Activated naive CD4-positive, alpha-beta T cell treated with anti-CD3 and anti-CD28 coated beads, Interleukin-2, amount 10 ng/mL, durations not matched to agents 7 days and 5 days (primary cell): ENCODE measurements at regions not wholly inside any gene's neighbourhood (a gene's known extent, or its start where the extent isn't known, plus 50 kb on each side); places are given as distances from the start of the nearest gene placed in this dataset.
"Not testable (repeated sequence)": the region's sequence is repeated elsewhere in the genome, so short reads cannot be mapped to it uniquely, and the experiment has no call there.

ENCODE experiments used
- CTCF ChIA-PET: fragments of 350-600 bp; sonication (Branson Sonifier 250); formaldehyde crosslinking; loops from one replicate; lab custom pipeline; 2021; ENCODE audit warnings: antibody characterized with exemption; lab: Charles Lee
- DNase-seq: peaks from one replicate; pipeline ENCODE4 v3.0.0-alpha.2; 2020
- H3K27ac Mint-ChIP-seq: one replicate; pipeline ENCODE4 v1.8.0; 2021; ENCODE audit warnings: mild to moderate bottlenecking, moderate library complexity, mixed read lengths
- H3K27me3 Mint-ChIP-seq: one replicate; pipeline ENCODE4 v1.8.0; 2021; ENCODE audit warnings: mild to moderate bottlenecking, mixed read lengths
- H3K36me3 Mint-ChIP-seq: one replicate; pipeline ENCODE4 v1.8.0; 2021; ENCODE audit warnings: mixed read lengths
- H3K4me1 Mint-ChIP-seq: one replicate; pipeline ENCODE4 v1.8.0; 2021; ENCODE audit warnings: mixed read lengths
- H3K4me3 Mint-ChIP-seq: one replicate; pipeline ENCODE4 v1.8.0; 2021; ENCODE audit warnings: mild to moderate bottlenecking, moderate library complexity, mixed read lengths
- H3K9me3 Mint-ChIP-seq: one replicate; pipeline ENCODE4 v1.8.0; 2021; ENCODE audit warnings: mixed read lengths

GRCh38 chr6:112401083-112401482 is 54.0 kb downstream of the RFPL4B start:
- Mint-ChIP-seq H3K27me3 (peaks cover 4% of the 10 kb centered on the region), H3K9me3 (peaks cover 2% of the 10 kb centered on the region), H3K4me1 (no peaks in the 10 kb centered on the region), H3K36me3 (no peaks in the 10 kb centered on the region), H3K4me3 (no peak overlapping the region), H3K27ac (no peak overlapping the region)
- CTCF ChIA-PET, result no interaction called here
- no peak for DNase-seq

- Mint-ChIP-seq H3K4me3 (no peak overlapping the region), H3K27me3 (peaks cover 4% of the 10 kb centered on the region), H3K4me1 (no peaks in the 10 kb centered on the region), H3K27ac (no peak overlapping the region), H3K9me3 (no peaks in the 10 kb centered on the region), H3K36me3 (no peaks in the 10 kb centered on the region)
- CTCF ChIA-PET, result no interaction called here
- no peak for DNase-seq
Observed at GRCh38 chr6:112407101-112407590, 60.0 kb downstream of the RFPL4B start.

- DNase-seq, result no peak
- H3K27me3 Mint-ChIP-seq, result no peaks in the 10 kb centered on the region
- CTCF ChIA-PET, result no interaction called here
- H3K9me3 Mint-ChIP-seq, result no peaks in the 10 kb centered on the region
- H3K36me3 Mint-ChIP-seq, result no peaks in the 10 kb centered on the region
- H3K4me3 Mint-ChIP-seq, result no peak overlapping the region
- H3K4me1 Mint-ChIP-seq, result no peaks in the 10 kb centered on the region
- H3K27ac Mint-ChIP-seq, result no peak overlapping the region
Observed at GRCh38 chr6:112408522-112408921, 61.4 kb downstream of the RFPL4B start.

- H3K27me3 Mint-ChIP-seq, result no peaks in the 10 kb centered on the region
- H3K9me3 Mint-ChIP-seq, result no peaks in the 10 kb centered on the region
- no peak overlapping the region for H3K27ac Mint-ChIP-seq
- H3K4me1 Mint-ChIP-seq, result no peaks in the 10 kb centered on the region
- H3K4me3 Mint-ChIP-seq, result no peak overlapping the region
- DNase-seq, result no peak
- CTCF ChIA-PET, result no interaction called here
- no peaks in the 10 kb centered on the region for H3K36me3 Mint-ChIP-seq
Observed at GRCh38 chr6:112409311-112409710, 62.2 kb downstream of the RFPL4B start.

- H3K27me3 Mint-ChIP-seq, result no peaks in the 10 kb centered on the region
- H3K4me3 Mint-ChIP-seq, result no peak overlapping the region
- no peak overlapping the region for H3K27ac Mint-ChIP-seq
- no peak for DNase-seq
- H3K9me3 Mint-ChIP-seq, result no peaks in the 10 kb centered on the region
- CTCF ChIA-PET, result no interaction called here
- H3K4me1 Mint-ChIP-seq, result no peaks in the 10 kb centered on the region
- no peaks in the 10 kb centered on the region for H3K36me3 Mint-ChIP-seq
Observed at GRCh38 chr6:112413780-112414179, 66.7 kb downstream of the RFPL4B start.

GRCh38 chr6:112415366-112415765 is 68.2 kb downstream of the RFPL4B start:
- DNase-seq, result no peak
- H3K4me1 Mint-ChIP-seq, result no peaks in the 10 kb centered on the region
- no peaks in the 10 kb centered on the region for H3K9me3 Mint-ChIP-seq
- CTCF ChIA-PET, result no interaction called here
- H3K27ac Mint-ChIP-seq, result no peak overlapping the region
- H3K36me3 Mint-ChIP-seq, result no peaks in the 10 kb centered on the region
- no peaks in the 10 kb centered on the region for H3K27me3 Mint-ChIP-seq
- no peak overlapping the region for H3K4me3 Mint-ChIP-seq

GRCh38 chr6:112416866-112417265 is 69.7 kb downstream of the RFPL4B start:
- DNase-seq, result no peak
- H3K27ac Mint-ChIP-seq, result no peak overlapping the region
- CTCF ChIA-PET, result no interaction called here
- H3K27me3 Mint-ChIP-seq, result no peaks in the 10 kb centered on the region
- H3K4me1 Mint-ChIP-seq, result no peaks in the 10 kb centered on the region
- H3K36me3 Mint-ChIP-seq, result no peaks in the 10 kb centered on the region
- no peaks in the 10 kb centered on the region for H3K9me3 Mint-ChIP-seq
- no peak overlapping the region for H3K4me3 Mint-ChIP-seq

GRCh38 chr6:112427011-112427410 is 79.9 kb downstream of the RFPL4B start:
- H3K4me3 Mint-ChIP-seq, DNase-seq, H3K27ac Mint-ChIP-seq, H3K27me3 Mint-ChIP-seq, H3K4me1 Mint-ChIP-seq, H3K9me3 Mint-ChIP-seq, H3K36me3 Mint-ChIP-seq, CTCF ChIA-PET: not testable (repeated sequence)

- H3K9me3 Mint-ChIP-seq, result no peaks in the 10 kb centered on the region
- H3K27ac Mint-ChIP-seq, result no peak overlapping the region
- no peaks in the 10 kb centered on the region for H3K4me1 Mint-ChIP-seq
- H3K4me3 Mint-ChIP-seq, result no peak overlapping the region
- CTCF ChIA-PET, result no interaction called here
- no peaks in the 10 kb centered on the region for H3K27me3 Mint-ChIP-seq
- DNase-seq, result no peak
- H3K36me3 Mint-ChIP-seq, result no peaks in the 10 kb centered on the region
Observed at GRCh38 chr6:112427499-112427898, 80.4 kb downstream of the RFPL4B start.

- H3K27me3 Mint-ChIP-seq, result no peaks in the 10 kb centered on the region
- no peak overlapping the region for H3K4me3 Mint-ChIP-seq
- CTCF ChIA-PET, result no interaction called here
- no peaks in the 10 kb centered on the region for H3K9me3 Mint-ChIP-seq
- no peak overlapping the region for H3K27ac Mint-ChIP-seq
- H3K4me1 Mint-ChIP-seq, result no peaks in the 10 kb centered on the region
- DNase-seq, result no peak
- H3K36me3 Mint-ChIP-seq, result no peaks in the 10 kb centered on the region
Observed at GRCh38 chr6:112428477-112428876, 81.3 kb downstream of the RFPL4B start.

GRCh38 chr6:112429226-112429625 is 82.1 kb downstream of the RFPL4B start:
- Mint-ChIP-seq H3K4me1 (no peaks in the 10 kb centered on the region), H3K9me3 (no peaks in the 10 kb centered on the region), H3K27ac (no peak overlapping the region), H3K4me3 (no peak overlapping the region), H3K36me3 (no peaks in the 10 kb centered on the region), H3K27me3 (no peaks in the 10 kb centered on the region)
- CTCF ChIA-PET, result no interaction called here
- no peak for DNase-seq

- CTCF ChIA-PET, result no interaction called here
- Mint-ChIP-seq H3K36me3 (no peaks in the 10 kb centered on the region), H3K9me3 (no peaks in the 10 kb centered on the region), H3K4me1 (no peaks in the 10 kb centered on the region), H3K27ac (no peak overlapping the region), H3K27me3 (no peaks in the 10 kb centered on the region), H3K4me3 (no peak overlapping the region)
- no peak for DNase-seq
Observed at GRCh38 chr6:112431803-112432202, 84.7 kb downstream of the RFPL4B start.

- no peak overlapping the region for H3K27ac Mint-ChIP-seq
- CTCF ChIA-PET, result no interaction called here
- no peak for DNase-seq
Observed at GRCh38 chr6:112432853-112433252, 85.7 kb downstream of the RFPL4B start.

GRCh38 chr6:112433457-112433856 is 86.3 kb downstream of the RFPL4B start:
- Mint-ChIP-seq H3K4me1 (no peaks in the 10 kb centered on the region), H3K36me3 (no peaks in the 10 kb centered on the region), H3K4me3 (no peak overlapping the region), H3K9me3 (no peaks in the 10 kb centered on the region), H3K27ac (no peak overlapping the region), H3K27me3 (no peaks in the 10 kb centered on the region)
- CTCF ChIA-PET, result no interaction called here
- no peak for DNase-seq

More at GRCh38 chr6:112432853-112433252, 85.7 kb downstream of the RFPL4B start:
- no peaks in the 10 kb centered on the region for H3K4me1 Mint-ChIP-seq
- H3K27me3 Mint-ChIP-seq, result no peaks in the 10 kb centered on the region
- no peaks in the 10 kb centered on the region for H3K9me3 Mint-ChIP-seq
- no peak overlapping the region for H3K4me3 Mint-ChIP-seq
- H3K36me3 Mint-ChIP-seq, result no peaks in the 10 kb centered on the region

GRCh38 chr6:112434896-112435435 is 87.8 kb downstream of the RFPL4B start:
- Mint-ChIP-seq H3K27ac (no peak overlapping the region), H3K27me3 (no peaks in the 10 kb centered on the region), H3K36me3 (no peaks in the 10 kb centered on the region), H3K4me3 (no peak overlapping the region), H3K4me1 (no peaks in the 10 kb centered on the region), H3K9me3 (no peaks in the 10 kb centered on the region)
- CTCF ChIA-PET, result no interaction called here
- DNase-seq, result no peak

GRCh38 chr6:112437058-112437457 is 89.9 kb downstream of the RFPL4B start:
- DNase-seq, result no peak
- Mint-ChIP-seq H3K27me3 (no peaks in the 10 kb centered on the region), H3K4me3 (no peak overlapping the region), H3K9me3 (no peaks in the 10 kb centered on the region), H3K36me3 (no peaks in the 10 kb centered on the region), H3K4me1 (no peaks in the 10 kb centered on the region), H3K27ac (no peak overlapping the region)
- CTCF ChIA-PET, result no interaction called here
